Keratinocyte (primary cell): ENCODE measurements at regions not wholly inside any gene's neighbourhood (a gene's known extent, or its start where the extent isn't known, plus 50 kb on each side); places are given as distances from the start of the nearest gene placed in this dataset.

ENCODE experiments used
- DNase-seq: peaks from one replicate; pipeline ENCODE4 v3.0.0-alpha.2; 2011; ENCODE audit warnings: low read depth, missing footprints, low spot score
- FAIRE-seq: peaks from 2 replicates; lab custom pipeline; 2011; peaks lifted over from hg19 to GRCh38; lab: Jason Lieb, UNC
- H2AFZ ChIP-seq: 2 replicates; pipeline ENCODE4 v1.6.0; 2012; ENCODE audit warnings: low read length, control low read depth, inconsistent platforms; ENCODE audit not compliant: control insufficient read depth
- H3K27ac ChIP-seq: 2 replicates; pipeline ENCODE4 v1.5.1; 2011; ENCODE audit warnings: low read length; ENCODE audit not compliant: control insufficient read depth, insufficient read depth
- H3K27me3 ChIP-seq: 3 replicates; pipeline ENCODE4 v1.6.0; 2011; ENCODE audit warnings: low read length; ENCODE audit not compliant: control insufficient read depth, insufficient read depth; ENCODE audit errors: extremely low read depth
- H3K36me3 ChIP-seq, 2 experiments: 2 replicates in 1 of 2; 3 replicates in 1 of 2; pipeline ENCODE4 v1.5.1; 2011; ENCODE audit warnings: low read length in 2 of 2, mild to moderate bottlenecking in 1 of 2; ENCODE audit not compliant: control insufficient read depth in 2 of 2, insufficient read depth in 2 of 2; ENCODE audit errors: extremely low read depth in 1 of 2
- H3K4me1 ChIP-seq: 3 replicates; pipeline ENCODE4 v1.5.1; 2011; ENCODE audit warnings: low read length; ENCODE audit not compliant: control insufficient read depth, insufficient read depth; ENCODE audit errors: extremely low read depth
- H3K4me2 ChIP-seq: 3 replicates; pipeline ENCODE4 v1.6.0; 2011; ENCODE audit warnings: low read depth, low read length; ENCODE audit not compliant: control insufficient read depth, insufficient read depth; ENCODE audit errors: extremely low read depth
- H3K4me3 ChIP-seq, 3 experiments: fragments of 200-600 bp in 1 of 3; sonication (generic) in 1 of 3; 2 replicates in 2 of 3; 3 replicates in 1 of 3; pipeline ENCODE4 v1.5.1; 2011 to 2016; ENCODE audit warnings: low read length in 3 of 3, mild to moderate bottlenecking in 3 of 3, control low read depth in 2 of 3, inconsistent platforms in 1 of 3, low read depth in 1 of 3, mixed read lengths in 1 of 3, mixed run types in 1 of 3, moderate library complexity in 1 of 3; ENCODE audit not compliant: control insufficient read depth in 2 of 3, insufficient read depth in 2 of 3; ENCODE audit errors: extremely low read depth in 1 of 3
- H3K79me2 ChIP-seq: 2 replicates; pipeline ENCODE4 v1.6.0; 2012; ENCODE audit warnings: low read length; ENCODE audit not compliant: control insufficient read depth, insufficient read depth
- H3K9ac ChIP-seq: 3 replicates; pipeline ENCODE4 v1.6.0; 2011; ENCODE audit warnings: low read length; ENCODE audit not compliant: control insufficient read depth, insufficient read depth; ENCODE audit errors: extremely low read depth
- H3K9me1 ChIP-seq: 3 replicates; pipeline ENCODE4 v1.6.0; 2011; ENCODE audit warnings: low read length; ENCODE audit not compliant: control insufficient read depth, insufficient read depth; ENCODE audit errors: extremely low read depth
- H3K9me3 ChIP-seq: 2 replicates; pipeline ENCODE4 v1.5.1; 2012; ENCODE audit warnings: low read depth, low read length; ENCODE audit not compliant: control insufficient read depth
- H4K20me1 ChIP-seq: 3 replicates; pipeline ENCODE4 v1.6.0; 2011; ENCODE audit warnings: low read length; ENCODE audit not compliant: control insufficient read depth, insufficient read depth; ENCODE audit errors: extremely low read depth
- CTCF ChIP-seq, 3 experiments: IDR thresholded peaks in 1 of 3; conservative IDR thresholded peaks in 1 of 3; optimal IDR thresholded peaks in 1 of 3; 2 replicates in 2 of 3; 3 replicates in 1 of 3; pipeline versions ENCODE3 to v1.5.1; 2011; ENCODE audit warnings: low read length in 3 of 3, mild to moderate bottlenecking in 3 of 3, moderate library complexity in 2 of 3, control low read depth in 1 of 3, inconsistent platforms in 1 of 3; ENCODE audit not compliant: insufficient read depth in 2 of 3; ENCODE audit errors: extremely low read depth in 1 of 3
- EZH2 ChIP-seq: IDR thresholded peaks from one replicate; pipeline ENCODE4 v1.6.1; 2012; ENCODE audit warnings: inconsistent platforms, mild to moderate bottlenecking, low read length, moderate library complexity
- dilution Hi-C: fragments of 300-500 bp; cut with MboI; formaldehyde crosslinking; loops from one replicate; pipeline ENCODE4 v1.7.0; 2020; ENCODE audit warnings: low sequenced_read_pairs; ENCODE audit not compliant: extremely low pct_ligation_motif_present

GRCh38 chr4:38230821-38231563, 270.8 kb downstream of the PTTG2 start:
- H3K27me3 ChIP-seq = no peaks in the 10 kb centered on the region
- no peak for DNase-seq
- H3K9ac ChIP-seq = no peak overlapping the region
- FAIRE-seq = no peak
- no peaks in the 10 kb centered on the region for H3K9me3 ChIP-seq
- no peaks in the 10 kb centered on the region for H3K36me3 ChIP-seq
- H3K4me3 ChIP-seq = no peak overlapping the region
- no peaks in the 10 kb centered on the region for H4K20me1 ChIP-seq
- peaks cover 15% of the 10 kb centered on the region for H3K4me1 ChIP-seq
- H2AFZ ChIP-seq = no peak overlapping the region
- H3K9me1 ChIP-seq = no peaks in the 10 kb centered on the region
- H3K79me2 ChIP-seq = no peaks in the 10 kb centered on the region
- no peak overlapping the region for H3K27ac ChIP-seq
- TF ChIP-seq EZH2 (no peak), CTCF (optimal IDR thresholded peaks at IDR 0.05 in 1 of 3, IDR thresholded peaks at IDR 0.05 in 1 of 3, conservative IDR thresholded peaks at IDR 0.05 in 1 of 3; ENCODE audit: extremely low read depth in 1 of 3, insufficient read depth in 2 of 3, low read length in 3 of 3) (no peak)
- peak overlapping the region; percentile 45 for H3K4me2 ChIP-seq
- dilution Hi-C loops = no loop called here

- Histone ChIP-seq H3K9me1 (no peaks in the 10 kb centered on the region), H3K9ac (no peak overlapping the region), H3K4me3 (no peak overlapping the region), H3K4me2 (no peak overlapping the region), H4K20me1 (no peaks in the 10 kb centered on the region), H3K79me2 (no peaks in the 10 kb centered on the region), H2AFZ (no peak overlapping the region), H3K27ac (no peak overlapping the region), H3K4me1 (peaks cover 16% of the 10 kb centered on the region), H3K36me3 (no peaks in the 10 kb centered on the region), H3K27me3 (no peaks in the 10 kb centered on the region), H3K9me3 (no peaks in the 10 kb centered on the region)
- dilution Hi-C loops = no loop called here
- DNase-seq (no peak), FAIRE-seq (no peak)
- no peak for TF ChIP-seq CTCF (optimal IDR thresholded peaks at IDR 0.05 in 1 of 3, IDR thresholded peaks at IDR 0.05 in 1 of 3, conservative IDR thresholded peaks at IDR 0.05 in 1 of 3; ENCODE audit: extremely low read depth in 1 of 3, insufficient read depth in 2 of 3, low read length in 3 of 3)
- TF ChIP-seq EZH2 = no peak
Measured at GRCh38 chr4:38231626-38232025, 271.4 kb downstream of the PTTG2 start.
